Stomach (tissue), 4 donors: ENCODE measurements at regions not wholly inside any gene's neighbourhood (a gene's known extent, or its start where the extent isn't known, plus 50 kb on each side); places are given as distances from the start of the nearest gene placed in this dataset.

Source experiments
- CTCF ChIP-seq, 7 experiments: fragments of 450-650 bp in 4 of 7; fragments of 200-600 bp in 3 of 7; sonication (generic) in 3 of 7; IDR thresholded peaks; one replicate each; pipeline ENCODE4 v1.5.1; 2016 to 2019; ENCODE audit warnings: antibody characterized with exemption in 7 of 7, control low read depth in 2 of 7, mild to moderate bottlenecking in 1 of 7
- EP300 ChIP-seq: sonication (generic); formaldehyde crosslinking; IDR thresholded peaks from one replicate; pipeline ENCODE4 v1.6.1; 2017; ENCODE audit warnings: antibody characterized with exemption
- POLR2A ChIP-seq, 4 donors: fragments of 450-650 bp; IDR thresholded peaks; one replicate each; pipeline ENCODE4 v1.6.1; 2016; ENCODE audit warnings: antibody characterized with exemption in 4 of 4, control low read depth in 2 of 4, mild to moderate bottlenecking in 1 of 4, moderate library complexity in 1 of 4
- POLR2AphosphoS5 ChIP-seq, 3 donors: sonication (generic); formaldehyde crosslinking; IDR thresholded peaks; one replicate each; pipeline ENCODE4 v1.6.1; 2016; ENCODE audit warnings: antibody characterized with exemption in 3 of 3

- TF ChIP-seq POLR2A (IDR thresholded peaks at IDR 0.05) (no peak), CTCF (IDR thresholded peaks at IDR 0.05) (no peak), POLR2AphosphoS5 (IDR thresholded peaks at IDR 0.05) (no peak), EP300 (no peak)
These were observed 276.0 kb downstream of the RPS24 start for GRCh38 chr10:78309536-78310237.
